Ovary (tissue), 3 donors: ENCODE measurements at regions not wholly inside any gene's neighbourhood (a gene's known extent, or its start where the extent isn't known, plus 50 kb on each side); places are given as distances from the start of the nearest gene placed in this dataset.

Experiments
- CTCF ChIP-seq, 3 donors: fragments of 450-650 bp in 2 of 3; fragments of 200-600 bp in 1 of 3; IDR thresholded peaks; one replicate each; pipeline versions ENCODE4 v1.5.1 to v1.8.0; 2016 to 2022; ENCODE audit warnings: antibody characterized with exemption in 3 of 3, mild to moderate bottlenecking in 1 of 3
- POLR2A ChIP-seq: fragments of 450-650 bp; IDR thresholded peaks from one replicate; pipeline ENCODE4 v1.6.1; 2017; ENCODE audit warnings: antibody characterized with exemption, mild to moderate bottlenecking, moderate library complexity
- donor health status: DM: no; HTN: no; CAD: no.

DNA sequence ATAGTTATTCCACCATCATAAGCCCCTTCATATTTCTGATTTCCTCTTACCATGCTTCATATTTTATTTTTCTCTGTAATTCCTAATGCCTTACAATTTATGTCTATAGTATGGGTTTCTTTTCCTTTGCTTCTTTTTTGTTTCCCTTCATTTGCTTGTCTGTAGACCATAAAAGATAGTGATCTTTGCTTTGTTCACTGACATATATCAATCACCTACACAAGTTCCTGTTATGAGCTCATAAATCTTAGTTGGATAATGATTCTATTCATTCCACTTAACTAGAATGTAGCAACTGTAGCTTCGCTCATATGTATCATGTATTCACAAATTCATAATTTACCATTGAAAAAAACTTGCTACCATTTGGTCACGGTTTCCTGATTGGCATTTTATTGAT lies 388.8 kb upstream of the ATXN7L3B start:
- TF ChIP-seq CTCF (IDR thresholded peaks at IDR 0.05), result no peak
- no peak for TF ChIP-seq POLR2A
